ENCODE measurements at regions not wholly inside any gene's neighbourhood (a gene's known extent, or its start where the extent isn't known, plus 50 kb on each side); places are given as distances from the start of the nearest gene placed in this dataset.
"Not testable (repeated sequence)": the region's sequence is repeated elsewhere in the genome, so short reads cannot be mapped to it uniquely, and the experiment has no call there.

DNA sequence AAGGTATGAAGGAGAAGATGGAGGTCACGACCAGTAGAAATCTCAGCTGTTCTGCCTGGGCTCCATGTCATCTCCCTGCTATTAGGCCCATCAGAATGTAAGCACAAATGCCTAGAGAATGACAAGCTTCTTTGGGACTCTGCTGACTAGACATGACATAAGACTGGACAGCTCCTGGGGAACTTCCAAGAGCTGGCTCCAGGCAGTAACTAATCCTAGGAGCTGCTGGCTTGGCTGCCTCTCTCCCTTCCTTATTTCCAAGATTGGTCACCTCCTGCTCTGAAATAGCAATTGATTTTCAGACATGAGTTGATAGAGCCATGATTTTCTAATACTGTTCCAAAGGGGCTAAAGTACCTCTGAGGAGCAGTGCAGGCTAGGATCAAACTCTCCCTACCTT is 57.5 kb upstream of the TP53BP2 start:
- not testable (repeated sequence) for DNase-seq; H3K27me3 Mint-ChIP-seq; H3K36me3 Mint-ChIP-seq (ENCODE audit: insufficient read depth); H3K27ac Mint-ChIP-seq; ATAC-seq (replicated peaks); H3K4me3 Mint-ChIP-seq; H3K9me3 Mint-ChIP-seq; H3K4me1 Mint-ChIP-seq (ENCODE audit: low read depth in 2 of 2)

- H3K27me3 Mint-ChIP-seq; DNase-seq; H3K27ac Mint-ChIP-seq; H3K4me1 Mint-ChIP-seq (ENCODE audit: low read depth in 2 of 2); H3K36me3 Mint-ChIP-seq (ENCODE audit: insufficient read depth); ATAC-seq (replicated peaks); H3K9me3 Mint-ChIP-seq; H3K4me3 Mint-ChIP-seq: not testable (repeated sequence)
Observed at GRCh38 chr1:223899775-223900174, 54.0 kb upstream of the TP53BP2 start.

GRCh38 chr1:223897097-223897496 is 51.4 kb upstream of the TP53BP2 start:
- not testable (repeated sequence) for H3K9me3 Mint-ChIP-seq; H3K4me3 Mint-ChIP-seq; H3K27me3 Mint-ChIP-seq; H3K36me3 Mint-ChIP-seq (ENCODE audit: insufficient read depth); H3K4me1 Mint-ChIP-seq (ENCODE audit: low read depth in 2 of 2); ATAC-seq (replicated peaks); H3K27ac Mint-ChIP-seq; DNase-seq

DNA sequence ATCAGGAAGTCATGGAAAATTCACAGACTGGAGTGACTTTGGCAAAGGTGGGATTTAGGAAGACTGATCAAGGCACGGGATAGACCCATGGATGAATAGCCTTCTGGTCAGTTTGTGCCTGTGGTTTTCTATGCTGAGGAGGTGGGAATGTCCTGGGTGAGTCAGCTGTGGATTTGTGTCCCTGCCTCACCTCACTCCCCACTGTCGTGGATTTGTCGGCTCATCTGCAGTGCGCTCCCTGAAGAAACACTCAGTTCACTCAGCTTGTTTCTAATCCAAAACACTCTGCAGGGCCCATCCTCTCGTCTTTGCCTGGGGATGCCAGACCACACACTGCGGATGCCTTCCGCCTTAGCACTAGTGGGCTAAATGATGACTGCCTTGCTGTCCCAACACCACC is 50.2 kb upstream of the TP53BP2 start:
- H3K27me3 Mint-ChIP-seq; H3K9me3 Mint-ChIP-seq; H3K36me3 Mint-ChIP-seq (ENCODE audit: insufficient read depth); H3K4me1 Mint-ChIP-seq (ENCODE audit: low read depth in 2 of 2); ATAC-seq (replicated peaks); H3K27ac Mint-ChIP-seq; DNase-seq; H3K4me3 Mint-ChIP-seq: not testable (repeated sequence)

Data from effector memory CD8-positive, alpha-beta T cell (primary cell).